PFSK-1 (cell line): ENCODE measurements at regions not wholly inside any gene's neighbourhood (a gene's known extent, or its start where the extent isn't known, plus 50 kb on each side); places are given as distances from the start of the nearest gene placed in this dataset.

Experiments used
- FOXP2 ChIP-seq: optimal IDR thresholded peaks from 2 replicates; pipeline ENCODE3; 2011; ENCODE audit warnings: borderline replicate concordance, control low read depth, inconsistent platforms; ENCODE audit not compliant: insufficient read depth; ENCODE audit errors: extremely low read length, extremely low read depth
- POLR2AphosphoS5 ChIP-seq: IDR thresholded peaks from 2 replicates; pipeline ENCODE4 v1.6.1; 2012; ENCODE audit warnings: low read depth, mild to moderate bottlenecking, control low read depth, low read length, moderate library complexity
- SIN3A ChIP-seq: IDR thresholded peaks from 2 replicates; pipeline ENCODE4 v1.6.1; 2012; ENCODE audit warnings: mild to moderate bottlenecking, low read length, moderate library complexity, borderline replicate concordance; ENCODE audit not compliant: insufficient read depth
- TAF1 ChIP-seq: IDR thresholded peaks from 2 replicates; pipeline ENCODE4 v1.6.1; 2012; ENCODE audit warnings: low read length, control low read depth, borderline replicate concordance; ENCODE audit not compliant: insufficient read depth
- TF ChIP-seq, protein P1 (sequence below), 2 experiments: IDR thresholded peaks; 2 replicates each; pipeline versions ENCODE4 v1.6.1 to v1.8.0; 2011 to 2012; ENCODE audit warnings: low read depth in 2 of 2, low read length in 2 of 2, control low read depth in 1 of 2, inconsistent platforms in 1 of 2, mild to moderate bottlenecking in 1 of 2, moderate library complexity in 1 of 2; ENCODE audit not compliant: insufficient read depth in 1 of 2

DNA sequence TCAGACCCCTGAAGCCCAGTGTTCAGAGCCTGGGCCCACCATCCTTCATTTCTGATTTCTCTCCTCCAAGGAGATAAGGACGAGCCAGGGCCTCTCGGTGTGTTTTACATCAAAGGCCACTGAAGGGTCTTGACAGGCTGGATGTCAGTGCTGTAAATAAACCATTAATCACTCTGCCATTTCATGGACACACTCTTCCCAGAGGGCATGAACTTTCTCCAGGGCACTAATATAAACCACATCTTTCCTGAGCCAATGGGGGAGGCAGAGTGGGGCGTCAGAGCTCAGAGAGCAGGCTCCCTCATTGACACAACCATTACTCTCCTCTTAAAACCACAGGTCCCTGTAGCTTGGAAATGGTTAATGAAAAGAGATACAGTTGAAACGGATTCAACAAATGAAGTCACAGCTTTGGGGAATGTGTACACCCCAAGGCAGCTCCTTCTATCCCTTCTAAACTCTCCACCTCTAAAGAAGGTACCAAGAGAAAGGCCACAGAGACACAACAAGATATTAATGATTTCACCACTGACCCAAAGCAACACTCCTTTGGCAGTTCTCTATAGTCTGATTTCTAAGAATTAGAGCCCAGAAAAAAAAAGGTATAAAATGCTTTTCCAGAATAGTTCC is 200.6 kb downstream of the CHIC2 start:
- TF ChIP-seq POLR2AphosphoS5 (no peak), SIN3A (no peak), FOXP2 (no peak), TAF1 (no peak)
- TF ChIP-seq, protein P1, sequence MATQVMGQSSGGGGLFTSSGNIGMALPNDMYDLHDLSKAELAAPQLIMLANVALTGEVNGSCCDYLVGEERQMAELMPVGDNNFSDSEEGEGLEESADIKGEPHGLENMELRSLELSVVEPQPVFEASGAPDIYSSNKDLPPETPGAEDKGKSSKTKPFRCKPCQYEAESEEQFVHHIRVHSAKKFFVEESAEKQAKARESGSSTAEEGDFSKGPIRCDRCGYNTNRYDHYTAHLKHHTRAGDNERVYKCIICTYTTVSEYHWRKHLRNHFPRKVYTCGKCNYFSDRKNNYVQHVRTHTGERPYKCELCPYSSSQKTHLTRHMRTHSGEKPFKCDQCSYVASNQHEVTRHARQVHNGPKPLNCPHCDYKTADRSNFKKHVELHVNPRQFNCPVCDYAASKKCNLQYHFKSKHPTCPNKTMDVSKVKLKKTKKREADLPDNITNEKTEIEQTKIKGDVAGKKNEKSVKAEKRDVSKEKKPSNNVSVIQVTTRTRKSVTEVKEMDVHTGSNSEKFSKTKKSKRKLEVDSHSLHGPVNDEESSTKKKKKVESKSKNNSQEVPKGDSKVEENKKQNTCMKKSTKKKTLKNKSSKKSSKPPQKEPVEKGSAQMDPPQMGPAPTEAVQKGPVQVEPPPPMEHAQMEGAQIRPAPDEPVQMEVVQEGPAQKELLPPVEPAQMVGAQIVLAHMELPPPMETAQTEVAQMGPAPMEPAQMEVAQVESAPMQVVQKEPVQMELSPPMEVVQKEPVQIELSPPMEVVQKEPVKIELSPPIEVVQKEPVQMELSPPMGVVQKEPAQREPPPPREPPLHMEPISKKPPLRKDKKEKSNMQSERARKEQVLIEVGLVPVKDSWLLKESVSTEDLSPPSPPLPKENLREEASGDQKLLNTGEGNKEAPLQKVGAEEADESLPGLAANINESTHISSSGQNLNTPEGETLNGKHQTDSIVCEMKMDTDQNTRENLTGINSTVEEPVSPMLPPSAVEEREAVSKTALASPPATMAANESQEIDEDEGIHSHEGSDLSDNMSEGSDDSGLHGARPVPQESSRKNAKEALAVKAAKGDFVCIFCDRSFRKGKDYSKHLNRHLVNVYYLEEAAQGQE (IDR thresholded peaks at IDR 0.05; ENCODE audit: insufficient read depth in 1 of 2, low read depth in 2 of 2, low read length in 2 of 2): no peak

DNA sequence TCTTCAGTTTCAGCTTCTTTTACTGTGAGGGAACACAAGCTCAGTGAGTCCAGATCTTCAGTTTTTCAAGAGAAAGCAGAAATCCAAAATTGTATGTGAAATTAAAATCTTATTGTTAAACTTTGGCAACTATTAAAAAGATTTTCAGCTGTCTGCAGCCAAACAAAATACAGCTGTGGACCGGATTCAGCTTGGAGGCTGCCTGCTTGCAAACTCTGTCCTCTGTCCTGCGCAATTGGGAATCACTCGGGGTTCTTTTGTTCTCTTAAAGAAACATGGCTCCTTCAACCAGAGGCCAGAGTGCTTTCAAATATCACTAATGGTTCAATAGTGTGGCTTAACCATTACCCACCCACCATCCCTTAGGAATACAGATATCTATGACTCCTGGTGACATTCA is 201.2 kb downstream of the CHIC2 start:
- TF ChIP-seq, protein P1 (IDR thresholded peaks at IDR 0.05; ENCODE audit: insufficient read depth in 1 of 2, low read depth in 2 of 2, low read length in 2 of 2): no peak
- no peak for TF ChIP-seq FOXP2
- TF ChIP-seq POLR2AphosphoS5: no peak
- no peak for TF ChIP-seq SIN3A
- TF ChIP-seq TAF1: no peak

DNA sequence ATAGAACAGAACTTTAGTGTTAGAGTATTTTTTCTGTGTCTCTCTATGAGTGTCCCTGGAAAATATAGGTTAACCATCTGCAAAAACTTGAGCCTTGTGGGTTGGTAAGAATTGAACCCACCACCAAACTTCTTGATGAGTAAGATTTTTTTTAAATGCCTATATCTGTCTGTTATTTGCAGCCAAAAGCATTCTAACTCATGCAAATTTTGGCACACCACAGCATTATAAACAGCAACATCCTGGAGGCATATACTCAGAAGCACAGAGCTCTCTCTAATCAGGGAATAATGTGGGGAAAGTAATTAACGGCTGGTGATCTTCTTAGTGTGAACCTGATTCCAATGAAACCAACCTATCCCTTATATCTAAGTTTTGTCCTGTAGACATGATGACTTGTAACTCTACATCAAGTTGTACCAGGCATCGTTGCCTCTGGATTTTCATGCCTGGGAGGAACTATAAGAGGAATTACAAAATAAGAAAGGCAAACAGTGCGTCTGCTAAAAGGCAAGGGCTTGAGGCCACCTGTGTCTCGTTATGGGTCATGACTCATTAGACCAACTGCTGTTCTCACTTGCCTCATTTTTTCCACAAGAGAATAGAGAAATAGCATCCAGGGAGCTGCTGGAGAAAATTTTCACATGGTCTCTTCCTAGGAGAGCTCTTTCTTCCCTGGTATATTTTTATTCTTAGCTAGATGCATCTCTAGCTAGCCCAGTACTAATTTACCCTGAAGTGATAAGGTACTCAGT is 202.4 kb downstream of the CHIC2 start:
- no peak for TF ChIP-seq POLR2AphosphoS5
- TF ChIP-seq, protein P1 (IDR thresholded peaks at IDR 0.05; ENCODE audit: insufficient read depth in 1 of 2, low read depth in 2 of 2, low read length in 2 of 2): 0 out of 4 replicates have a peak, but pooled peaks of 1 of the 2 experiments have one; percentile 7

DNA sequence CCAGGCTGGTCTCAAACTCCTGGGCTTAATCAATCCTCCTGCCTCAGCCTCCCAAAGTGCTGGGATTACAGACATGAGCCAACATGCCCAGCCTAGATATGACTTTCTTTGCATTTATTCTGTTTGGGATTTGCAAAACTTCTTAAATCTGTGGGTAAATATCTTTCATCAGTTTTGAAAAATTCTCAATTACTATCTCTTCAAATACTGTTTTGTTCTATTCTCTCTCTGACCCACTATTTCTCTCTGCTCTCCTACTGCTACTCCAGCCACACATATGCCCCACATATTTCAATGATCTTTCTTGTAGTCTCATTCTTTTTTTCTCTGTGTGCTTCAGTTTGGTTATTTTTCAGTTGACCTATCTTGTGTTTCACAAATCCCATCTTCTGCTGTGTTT is 205.1 kb downstream of the CHIC2 start:
- TF ChIP-seq FOXP2 (no peak), SIN3A (no peak), TAF1 (no peak), POLR2AphosphoS5 (no peak)
- TF ChIP-seq, protein P1 (IDR thresholded peaks at IDR 0.05; ENCODE audit: insufficient read depth in 1 of 2, low read depth in 2 of 2, low read length in 2 of 2): no peak
